H1 (cell line): ENCODE measurements at regions not wholly inside any gene's neighbourhood (a gene's known extent, or its start where the extent isn't known, plus 50 kb on each side); places are given as distances from the start of the nearest gene placed in this dataset.

ENCODE experiments used
- CTCF ChIA-PET: fragments of 300-600 bp; sonication (Branson Sonifier 250); formaldehyde crosslinking; loops from one replicate; lab custom pipeline; 2021; ENCODE audit not compliant: partially characterized antibody; lab: Charles Lee
- POLR2A ChIA-PET: fragments of 300-600 bp; sonication (Branson Sonifier 250); formaldehyde crosslinking; loops from one replicate; lab custom pipeline; 2021; ENCODE audit warnings: inconsistent platforms; ENCODE audit not compliant: partially characterized antibody; lab: Charles Lee
- DNase-seq, 2 experiments: peaks; one replicate each; pipeline versions ENCODE4 v3.0.0 to v3.0.0-alpha.2; 2010 to 2022; ENCODE audit warnings: low spot score in 2 of 2, low read depth in 1 of 2, mixed read lengths in 1 of 2
- FAIRE-seq: peaks from 2 replicates; lab custom pipeline; 2011; peaks lifted over from hg19 to GRCh38; lab: Jason Lieb, UNC
- H2AFZ ChIP-seq: 2 replicates; pipeline ENCODE4 v1.8.1; 2012; ENCODE audit warnings: low read length, inconsistent platforms
- H2AK5ac ChIP-seq: 2 replicates; pipeline ENCODE4 v1.6.1; 2013; ENCODE audit warnings: low read depth, low read length
- H2BK120ac ChIP-seq: replicated peaks from 2 replicates; pipeline ENCODE3; 2013; ENCODE audit warnings: low read depth, low read length, inconsistent platforms
- H2BK12ac ChIP-seq: 2 replicates; pipeline ENCODE4 v1.6.1; 2013; ENCODE audit warnings: low read depth, low read length
- H2BK15ac ChIP-seq: 2 replicates; pipeline ENCODE4 v1.6.1; 2013; ENCODE audit warnings: low read length
- H2BK20ac ChIP-seq: 2 replicates; pipeline ENCODE4 v1.6.1; 2013; ENCODE audit warnings: low read length
- H2BK5ac ChIP-seq: 2 replicates; pipeline ENCODE4 v1.6.1; 2013; ENCODE audit warnings: low read depth, low read length
- H3K14ac ChIP-seq: 2 replicates; pipeline ENCODE4 v1.6.1; 2013; ENCODE audit warnings: inconsistent platforms; ENCODE audit not compliant: insufficient read length
- H3K18ac ChIP-seq: 2 replicates; pipeline ENCODE4 v1.6.1; 2013; ENCODE audit warnings: low read length; ENCODE audit errors: extremely low read depth
- H3K23ac ChIP-seq: 2 replicates; pipeline ENCODE4 v1.6.1; 2013; ENCODE audit warnings: inconsistent platforms; ENCODE audit not compliant: insufficient read length
- H3K23me2 ChIP-seq: 2 replicates; pipeline ENCODE4 v1.6.1; 2013; ENCODE audit warnings: low read depth, low read length
- H3K27ac ChIP-seq: 2 replicates; pipeline ENCODE4 v1.6.1; 2011; ENCODE audit warnings: low read depth, low read length, inconsistent platforms
- H3K27me3 ChIP-seq, 4 experiments: replicated peaks in 1 of 4; 1 replicate in 1 of 4; 2 replicates in 3 of 4; pipeline versions ENCODE4 v1.6.1 to v1.8.1; 2011 to 2013; ENCODE audit warnings: low read length in 3 of 4, mild to moderate bottlenecking in 3 of 4, inconsistent platforms in 2 of 4, mixed read lengths in 2 of 4, moderate library complexity in 1 of 4; ENCODE audit not compliant: control insufficient read depth in 3 of 4, insufficient read depth in 3 of 4; ENCODE audit errors: extremely low read depth in 1 of 4
- H3K36me3 ChIP-seq, 4 experiments: 2 replicates each; pipeline versions ENCODE4 v1.6.1 to v1.8.1; 2011 to 2013; ENCODE audit warnings: mild to moderate bottlenecking in 4 of 4, low read length in 3 of 4, moderate library complexity in 2 of 4, control low read depth in 1 of 4, inconsistent platforms in 1 of 4; ENCODE audit not compliant: insufficient read depth in 4 of 4, control insufficient read depth in 2 of 4
- H3K4ac ChIP-seq: replicated peaks from 2 replicates; pipeline ENCODE3; 2013; ENCODE audit warnings: low read length, low read depth, mixed read lengths, inconsistent platforms; ENCODE audit not compliant: insufficient read length
- H3K4me1 ChIP-seq, 4 experiments: replicated peaks in 1 of 4; 1 replicate in 1 of 4; 2 replicates in 3 of 4; pipeline versions ENCODE4 v1.6.1 to v1.8.1; 2011 to 2013; ENCODE audit warnings: low read length in 3 of 4, inconsistent platforms in 2 of 4, mixed read lengths in 1 of 4; ENCODE audit not compliant: insufficient read depth in 4 of 4, control insufficient read depth in 3 of 4
- H3K4me2 ChIP-seq, 2 experiments: 2 replicates each; pipeline versions ENCODE4 v1.6.1 to v1.8.1; 2011 to 2013; ENCODE audit warnings: low read depth in 2 of 2, low read length in 2 of 2, control low read depth in 1 of 2, inconsistent platforms in 1 of 2, mild to moderate bottlenecking in 1 of 2; ENCODE audit not compliant: insufficient read depth in 1 of 2
- H3K4me3 ChIP-seq, 4 experiments: fragments of 200-600, 300-600 bp in 1 of 4; sonication (generic), shearing (Covaris generic), sonication (Bioruptor Twin) in 1 of 4; 2 replicates each; pipeline versions ENCODE4 v1.5.1 to v1.8.1; 2011 to 2016; ENCODE audit warnings: low read length in 4 of 4, low read depth in 3 of 4, control low read depth in 2 of 4, inconsistent platforms in 2 of 4, mild to moderate bottlenecking in 2 of 4, mixed read lengths in 1 of 4, moderate library complexity in 1 of 4; ENCODE audit not compliant: insufficient read depth in 2 of 4; ENCODE audit errors: extremely low read depth in 1 of 4
- H3K56ac ChIP-seq: replicated peaks from 2 replicates; pipeline ENCODE3; 2013; ENCODE audit warnings: low read depth, mild to moderate bottlenecking, mixed read lengths, low read length, inconsistent platforms; ENCODE audit not compliant: insufficient read length
- H3K79me1 ChIP-seq: 2 replicates; pipeline ENCODE4 v1.6.1; 2013; ENCODE audit warnings: low read depth, low read length, control low read depth
- H3K79me2 ChIP-seq, 2 experiments: 2 replicates each; pipeline versions ENCODE4 v1.6.1 to v1.8.1; 2012 to 2013; ENCODE audit warnings: low read length in 2 of 2, mild to moderate bottlenecking in 2 of 2, inconsistent platforms in 1 of 2; ENCODE audit not compliant: insufficient read depth in 2 of 2, control insufficient read depth in 1 of 2
- H3K9ac ChIP-seq, 4 experiments: replicated peaks in 1 of 4; 1 replicate in 1 of 4; 2 replicates in 3 of 4; pipeline versions ENCODE4 v1.6.1 to v1.8.1; 2011 to 2013; ENCODE audit warnings: low read depth in 3 of 4, low read length in 3 of 4, control low read depth in 2 of 4, mild to moderate bottlenecking in 2 of 4, moderate library complexity in 2 of 4, inconsistent platforms in 1 of 4; ENCODE audit errors: extremely low read depth in 1 of 4
- H3K9me3 ChIP-seq, 2 experiments: 2 replicates each; pipeline versions ENCODE4 v1.6.1 to v1.8.1; 2012 to 2013; ENCODE audit warnings: mild to moderate bottlenecking in 2 of 2, moderate library complexity in 2 of 2, control low read depth in 1 of 2, inconsistent platforms in 1 of 2, low read depth in 1 of 2, low read length in 1 of 2, mixed read lengths in 1 of 2; ENCODE audit not compliant: insufficient read depth in 2 of 2
- H4K20me1 ChIP-seq, 2 experiments: replicated peaks in 1 of 2; 2 replicates each; pipeline versions ENCODE3 to v1.8.1; 2011 to 2013; ENCODE audit warnings: inconsistent platforms in 2 of 2, low read length in 2 of 2, mild to moderate bottlenecking in 1 of 2; ENCODE audit not compliant: insufficient read depth in 2 of 2, control insufficient read depth in 1 of 2
- H4K5ac ChIP-seq: 2 replicates; pipeline ENCODE4 v1.6.1; 2013; ENCODE audit warnings: low read length, low read depth, mixed read lengths, inconsistent platforms; ENCODE audit not compliant: insufficient read length
- H4K8ac ChIP-seq: 2 replicates; pipeline ENCODE4 v1.8.0; 2013; ENCODE audit warnings: mild to moderate bottlenecking, moderate library complexity, low read length, inconsistent platforms; ENCODE audit not compliant: insufficient read depth; ENCODE audit errors: extremely low read depth
- H4K91ac ChIP-seq: replicated peaks from 2 replicates; pipeline ENCODE3; 2013; ENCODE audit warnings: low read length, mixed read lengths, inconsistent platforms; ENCODE audit not compliant: insufficient read length
- BCL11A ChIP-seq, 2 experiments: IDR thresholded peaks; one replicate each; pipeline ENCODE4 v1.6.1; 2011; ENCODE audit warnings: low read depth in 2 of 2, low read length in 2 of 2, mild to moderate bottlenecking in 2 of 2
- CHD1 ChIP-seq: IDR thresholded peaks from 2 replicates; pipeline ENCODE4 v1.6.1; 2012; ENCODE audit warnings: low read depth, low read length, improper control_type of control experiment
- KDM5A ChIP-seq: fragments of 200-600 bp; IDR thresholded peaks from 2 replicates; pipeline ENCODE4 v1.7.1; 2012; ENCODE audit warnings: mild to moderate bottlenecking, low read length, inconsistent platforms, mixed read lengths
- SIX5 ChIP-seq: IDR thresholded peaks from 2 replicates; pipeline ENCODE4 v1.6.1; 2011; ENCODE audit warnings: mild to moderate bottlenecking, low read depth, low read length
- SP1 ChIP-seq: IDR thresholded peaks from 2 replicates; pipeline ENCODE4 v1.6.1; 2011; ENCODE audit warnings: low read depth, low read length
- TAF7 ChIP-seq: optimal IDR thresholded peaks from 2 replicates; pipeline ENCODE3; 2011; ENCODE audit warnings: low read depth, mild to moderate bottlenecking, inconsistent platforms, low read length, moderate library complexity, borderline replicate concordance
- ZNF274 ChIP-seq: IDR thresholded peaks from 2 replicates; pipeline ENCODE4 v1.7.0; 2012; ENCODE audit warnings: low read length, borderline replicate concordance; ENCODE audit errors: extremely low read depth
- WGBS, 2 experiments: shearing (Covaris generic) in 1 of 2; methylation state at CpG; one replicate each; pipeline versions ENCODE4 v1.1.6 to v1.1.7; 2013 to 2015; ENCODE audit warnings: low lambda C conversion rate in 2 of 2, mixed read lengths in 2 of 2, inconsistent platforms in 1 of 2, low coverage in 1 of 2, missing lambda C conversion rate in 1 of 2; ENCODE audit not compliant: insufficient replicate concordance in 2 of 2, insufficient coverage in 1 of 2, insufficient read length in 1 of 2; ENCODE audit errors: extremely low coverage in 1 of 2, missing lambda C conversion rate in 1 of 2; 5-methylcytosine and 5-hydroxymethylcytosine counted together

DNA sequence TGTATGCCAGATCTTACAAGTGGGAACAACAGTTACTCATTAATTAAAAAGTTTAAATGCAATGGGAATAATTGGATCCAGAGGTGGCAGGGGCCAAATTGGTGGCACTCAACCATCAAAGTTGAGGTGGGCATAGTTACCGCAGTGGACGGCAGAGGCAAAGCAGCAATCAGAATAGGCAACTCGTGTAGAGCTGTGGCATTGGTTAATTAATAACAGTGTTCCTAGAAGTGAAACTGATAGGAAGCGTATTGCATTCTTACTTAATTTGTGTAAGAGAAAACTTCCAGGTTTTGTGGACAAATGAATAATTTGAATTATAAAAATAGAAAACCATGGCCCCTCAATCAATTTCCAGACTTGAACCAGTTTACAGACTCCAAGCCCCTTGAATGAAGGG is 1068.2 kb upstream of the ACVR2A start (continued):
- TF ChIP-seq CHD1 = no peak

GRCh38 chr2:146771531-146771930 is 1073.3 kb upstream of the ACVR2A start:
- no peak for DNase-seq
- CTCF ChIA-PET = no interaction called here
- no peaks in the 10 kb centered on the region for H3K4me1 ChIP-seq

More at GRCh38 chr2:146771531-146771930, 1073.3 kb upstream of the ACVR2A start:
- Histone ChIP-seq H3K9me3 (no peaks in the 10 kb centered on the region), H3K23me2 (no peaks in the 10 kb centered on the region), H3K9ac (no peak overlapping the region), H3K27me3 (no peaks in the 10 kb centered on the region), H2AK5ac (no peak overlapping the region), H3K14ac (no peak overlapping the region), H2BK12ac (no peak overlapping the region), H3K23ac (no peak overlapping the region), H3K4me2 (no peak overlapping the region), H4K5ac (no peak overlapping the region), H2AFZ (no peak overlapping the region), H4K91ac (no peak overlapping the region), H2BK20ac (no peak overlapping the region), H2BK120ac (no peak overlapping the region), H3K56ac (no peak overlapping the region), H3K79me1 (no peaks in the 10 kb centered on the region), H3K79me2 (no peaks in the 10 kb centered on the region), H3K4me3 (no peak overlapping the region), H3K27ac (no peak overlapping the region), H2BK5ac (no peak overlapping the region), H3K36me3 (no peaks in the 10 kb centered on the region), H4K20me1 (no peaks in the 10 kb centered on the region), H3K4ac (no peak overlapping the region), H3K18ac (no peak overlapping the region), H4K8ac (no peak overlapping the region), H2BK15ac (no peak overlapping the region)
- FAIRE-seq = no peak
- POLR2A ChIA-PET = no interaction called here
- WGBS, 2 experiments = 82% methylated on average over 2 of the region's 2 CpGs; no CpG with 5 or more reads in 1 of the 2 experiments
- TF ChIP-seq ZNF274 (no peak), TAF7 (no peak), KDM5A (no peak), SIX5 (no peak), SP1 (no peak), BCL11A (IDR thresholded peaks at IDR 0.05; ENCODE audit: low read depth in 2 of 2, low read length in 2 of 2) (no peak)
